Activated CD8-positive, alpha-beta memory T cell treated with anti-CD3 and anti-CD28 coated beads, Interleukin-2, amount 10 ng/mL, durations not matched to agents 7 days and 5 days (primary cell): ENCODE measurements at regions not wholly inside any gene's neighbourhood (a gene's known extent, or its start where the extent isn't known, plus 50 kb on each side); places are given as distances from the start of the nearest gene placed in this dataset.

Experiments used
- ATAC-seq: fragments of 150-1000 bp; cut with Tn5 transposase; one replicate; pipeline ENCODE4 v1.10.0; 2021; ENCODE audit warnings: moderate library complexity
- CTCF ChIA-PET: fragments of 350-600 bp; sonication (Branson Sonifier 250); formaldehyde crosslinking; loops from one replicate; lab custom pipeline; 2021; ENCODE audit warnings: antibody characterized with exemption; lab: Charles Lee
- DNase-seq: peaks from one replicate; pipeline ENCODE4 v3.0.0-alpha.2; 2020
- H3K27ac Mint-ChIP-seq: one replicate; pipeline ENCODE4 v1.8.0; 2021; ENCODE audit warnings: mild to moderate bottlenecking, mixed read lengths
- H3K27me3 Mint-ChIP-seq: one replicate; pipeline ENCODE4 v1.8.0; 2021; ENCODE audit warnings: mixed read lengths
- H3K36me3 Mint-ChIP-seq: one replicate; pipeline ENCODE4 v1.8.0; 2021; ENCODE audit warnings: mild to moderate bottlenecking, mixed read lengths
- H3K4me1 Mint-ChIP-seq: one replicate; pipeline ENCODE4 v1.8.0; 2021; ENCODE audit warnings: mixed read lengths
- H3K4me3 Mint-ChIP-seq: one replicate; pipeline ENCODE4 v1.8.0; 2021; ENCODE audit warnings: mild to moderate bottlenecking, moderate library complexity, mixed read lengths
- H3K9me3 Mint-ChIP-seq: one replicate; pipeline ENCODE4 v1.8.0; 2022; ENCODE audit warnings: low read depth, mixed read lengths

GRCh38 chr6:137728386-137729349 is 138.4 kb upstream of the TNFAIP3 start:
- ATAC-seq (no peak), DNase-seq (no peak)
- Mint-ChIP-seq H3K36me3 (peaks cover 6% of the 10 kb centered on the region), H3K27ac (no peak overlapping the region), H3K4me3 (no peak overlapping the region), H3K4me1 (no peaks in the 10 kb centered on the region), H3K9me3 (no peaks in the 10 kb centered on the region), H3K27me3 (peaks cover 12% of the 10 kb centered on the region)
- CTCF ChIA-PET = interaction anchor here (1.1 kb wide), 1 partner anchor 70 kb away, joined by 3 read pairs; no protein-coding TSS in a partner anchor

GRCh38 chr6:137729866-137730629 is 137.0 kb upstream of the TNFAIP3 start:
- CTCF ChIA-PET = interaction anchor here (1.1 kb wide), 1 partner anchor 68 kb away, joined by 3 read pairs; no protein-coding TSS in a partner anchor
- no peaks in the 10 kb centered on the region for H3K4me1 Mint-ChIP-seq
- H3K27ac Mint-ChIP-seq = no peak overlapping the region
- peaks cover 6% of the 10 kb centered on the region for H3K36me3 Mint-ChIP-seq
- peaks cover 12% of the 10 kb centered on the region for H3K27me3 Mint-ChIP-seq
- DNase-seq (no peak), ATAC-seq (no peak)
- no peaks in the 10 kb centered on the region for H3K9me3 Mint-ChIP-seq
- H3K4me3 Mint-ChIP-seq = no peak overlapping the region

GRCh38 chr6:137731600-137731959 is 135.5 kb upstream of the TNFAIP3 start:
- Mint-ChIP-seq H3K9me3 (no peaks in the 10 kb centered on the region), H3K36me3 (peaks cover 4% of the 10 kb centered on the region), H3K4me1 (peaks cover 11% of the 10 kb centered on the region), H3K27ac (no peak overlapping the region), H3K27me3 (peaks cover 12% of the 10 kb centered on the region), H3K4me3 (no peak overlapping the region)
- CTCF ChIA-PET = no interaction called here
- DNase-seq = no peak
- no peak for ATAC-seq

- no peak for DNase-seq
- CTCF ChIA-PET = interaction anchor here (0.9 to 1.1 kb wide), 3 partner anchors 9 to 215 kb away, joined by 3 read pairs; no protein-coding TSS in a partner anchor
- Mint-ChIP-seq H3K4me3 (no peak overlapping the region), H3K27ac (no peak overlapping the region), H3K27me3 (peaks cover 12% of the 10 kb centered on the region), H3K9me3 (no peaks in the 10 kb centered on the region), H3K36me3 (peaks cover 4% of the 10 kb centered on the region), H3K4me1 (peaks cover 15% of the 10 kb centered on the region)
- ATAC-seq = no peak
Observed at GRCh38 chr6:137731960-137732616, 135.0 kb upstream of the TNFAIP3 start.

- no peak overlapping the region for H3K27ac Mint-ChIP-seq
- no peaks in the 10 kb centered on the region for H3K9me3 Mint-ChIP-seq
Observed at GRCh38 chr6:137733372-137733771, 133.7 kb upstream of the TNFAIP3 start.

GRCh38 chr6:137734005-137734874 is 132.8 kb upstream of the TNFAIP3 start:
- Mint-ChIP-seq H3K36me3 (peaks cover 1% of the 10 kb centered on the region), H3K9me3 (no peaks in the 10 kb centered on the region), H3K27me3 (peaks cover 2% of the 10 kb centered on the region), H3K27ac (no peak overlapping the region), H3K4me3 (no peak overlapping the region), H3K4me1 (peaks cover 21% of the 10 kb centered on the region)
- CTCF ChIA-PET = interaction anchor here (1.2 kb wide), 1 partner anchor 13 kb away, joined by 3 read pairs; no protein-coding TSS in a partner anchor
- DNase-seq (no peak), ATAC-seq (no peak)

More at GRCh38 chr6:137733372-137733771, 133.7 kb upstream of the TNFAIP3 start:
- H3K4me1 Mint-ChIP-seq = peaks cover 21% of the 10 kb centered on the region
- peaks cover 2% of the 10 kb centered on the region for H3K27me3 Mint-ChIP-seq
- CTCF ChIA-PET = interaction anchor here (1.1 kb wide), 1 partner anchor 60 kb away, joined by 3 read pairs; no protein-coding TSS in a partner anchor
- DNase-seq (no peak), ATAC-seq (no peak)
- H3K36me3 Mint-ChIP-seq = peaks cover 1% of the 10 kb centered on the region
- H3K4me3 Mint-ChIP-seq = no peak overlapping the region

GRCh38 chr6:137734875-137735182 is 132.2 kb upstream of the TNFAIP3 start:
- Mint-ChIP-seq H3K27me3 (peaks cover 2% of the 10 kb centered on the region), H3K9me3 (no peaks in the 10 kb centered on the region), H3K36me3 (peaks cover 1% of the 10 kb centered on the region), H3K4me3 (no peak overlapping the region), H3K27ac (no peak overlapping the region), H3K4me1 (peaks cover 21% of the 10 kb centered on the region)
- DNase-seq = no peak
- ATAC-seq = no peak
- CTCF ChIA-PET = interaction anchor here (1.2 kb wide), 1 partner anchor 13 kb away, joined by 3 read pairs; no protein-coding TSS in a partner anchor

- no peak overlapping the region for H3K4me3 Mint-ChIP-seq
- H3K27me3 Mint-ChIP-seq = peaks cover 6% of the 10 kb centered on the region
- peak overlapping the region; percentile 69 for H3K27ac Mint-ChIP-seq
- CTCF ChIA-PET = interaction anchor here (0.7 to 1.4 kb wide), 2 partner anchors 14 to 131 kb away, joined by 3 to 7 read pairs; partner anchors contain the start of gene TNFAIP3
- peak; percentile 58 for DNase-seq
- H3K36me3 Mint-ChIP-seq = peaks cover 1% of the 10 kb centered on the region
- no peaks in the 10 kb centered on the region for H3K9me3 Mint-ChIP-seq
- H3K4me1 Mint-ChIP-seq = peaks cover 21% of the 10 kb centered on the region
- peak; percentile 93 for ATAC-seq
Observed at GRCh38 chr6:137736048-137736818, 130.8 kb upstream of the TNFAIP3 start.

- peak overlapping the region; percentile 69 for H3K27ac Mint-ChIP-seq
- ATAC-seq = no peak
- peaks cover 21% of the 10 kb centered on the region for H3K4me1 Mint-ChIP-seq
- H3K36me3 Mint-ChIP-seq = peaks cover 1% of the 10 kb centered on the region
- H3K27me3 Mint-ChIP-seq = peaks cover 6% of the 10 kb centered on the region
- DNase-seq = no peak
- no peak overlapping the region for H3K4me3 Mint-ChIP-seq
- H3K9me3 Mint-ChIP-seq = no peaks in the 10 kb centered on the region
- CTCF ChIA-PET = interaction anchor here (0.7 to 1.4 kb wide), 2 partner anchors 14 to 130 kb away, joined by 3 to 7 read pairs; partner anchors contain the start of gene TNFAIP3
Observed at GRCh38 chr6:137736911-137737310, 130.1 kb upstream of the TNFAIP3 start.

GRCh38 chr6:137737836-137738596 is 129.0 kb upstream of the TNFAIP3 start:
- H3K4me1 Mint-ChIP-seq = peaks cover 21% of the 10 kb centered on the region
- H3K27ac Mint-ChIP-seq = no peak overlapping the region
- H3K4me3 Mint-ChIP-seq = no peak overlapping the region
- DNase-seq (no peak), ATAC-seq (no peak)
- peaks cover 3% of the 10 kb centered on the region for H3K27me3 Mint-ChIP-seq
- peaks cover under 1% of the 10 kb centered on the region for H3K36me3 Mint-ChIP-seq
- CTCF ChIA-PET = no interaction called here
- H3K9me3 Mint-ChIP-seq = no peaks in the 10 kb centered on the region

GRCh38 chr6:137738931-137739504 is 128.0 kb upstream of the TNFAIP3 start:
- ATAC-seq (no peak), DNase-seq (no peak)
- Mint-ChIP-seq H3K4me1 (peaks cover 26% of the 10 kb centered on the region), H3K4me3 (no peak overlapping the region), H3K36me3 (peaks cover 1% of the 10 kb centered on the region), H3K27me3 (peaks cover 3% of the 10 kb centered on the region), H3K9me3 (no peaks in the 10 kb centered on the region), H3K27ac (no peak overlapping the region)
- CTCF ChIA-PET = no interaction called here
